GM23338 (cell line): ENCODE measurements at regions not wholly inside any gene's neighbourhood (a gene's known extent, or its start where the extent isn't known, plus 50 kb on each side); places are given as distances from the start of the nearest gene placed in this dataset.

Experiments
- ATAC-seq: fragments of 200-7000 bp; cut with Tn5 transposase; 3 replicates; pipeline ENCODE4 v1.9.1; 2020
- DNase-seq: peaks from one replicate; pipeline ENCODE4 v3.0.0-alpha.2; 2015; ENCODE audit warnings: low spot score
- H2AFZ ChIP-seq: fragments of 200-600 bp; sonication (generic); 2 replicates; pipeline ENCODE4 v1.8.0; 2016; ENCODE audit warnings: antibody characterized with exemption, mild to moderate bottlenecking, moderate library complexity
- H3F3A ChIP-seq: fragments of 200-600 bp; sonication (generic); replicated peaks from 2 replicates; pipeline ENCODE4 v1.8.0; 2017; ENCODE audit warnings: antibody characterized with exemption, mixed run types, low read depth
- H3K27ac ChIP-seq: fragments of 200-600 bp; sonication (generic); 2 replicates; pipeline ENCODE4 v1.6.1; 2016; ENCODE audit warnings: low read depth
- H3K27me3 ChIP-seq: fragments of 200-600 bp; sonication (generic); 2 replicates; pipeline ENCODE4 v1.8.0; 2016; ENCODE audit warnings: mild to moderate bottlenecking, mixed run types, moderate library complexity; ENCODE audit not compliant: insufficient read depth
- H3K36me3 ChIP-seq: fragments of 200-600 bp; sonication (generic); 2 replicates; pipeline ENCODE4 v1.8.0; 2016; ENCODE audit warnings: mild to moderate bottlenecking; ENCODE audit not compliant: insufficient read depth
- H3K4me1 ChIP-seq: fragments of 200-600 bp; sonication (generic); 2 replicates; pipeline ENCODE4 v1.8.0; 2016; ENCODE audit warnings: mild to moderate bottlenecking, moderate library complexity; ENCODE audit not compliant: insufficient read depth
- H3K4me2 ChIP-seq: fragments of 200-600 bp; sonication (generic); 2 replicates; pipeline ENCODE4 v1.7.1; 2017; ENCODE audit warnings: mixed run types
- H3K4me3 ChIP-seq: fragments of 200-600 bp; sonication (generic); 2 replicates; pipeline ENCODE4 v1.6.1; 2016; ENCODE audit warnings: mixed run types
- H3K79me2 ChIP-seq: fragments of 200-600 bp; sonication (generic); replicated peaks from 2 replicates; pipeline ENCODE4 v1.8.0; 2017; ENCODE audit warnings: mild to moderate bottlenecking; ENCODE audit not compliant: insufficient read depth
- H3K9me2 ChIP-seq: fragments of 200-600 bp; sonication (generic); 2 replicates; pipeline ENCODE4 v1.8.0; 2017; ENCODE audit not compliant: insufficient read depth
- H4K20me1 ChIP-seq: fragments of 200-600 bp; sonication (generic); replicated peaks from 2 replicates; pipeline ENCODE4 v1.8.0; 2017; ENCODE audit warnings: mild to moderate bottlenecking; ENCODE audit not compliant: insufficient read depth
- H3K27ac Mint-ChIP-seq: 2 replicates; pipeline ENCODE4 v1.8.0; 2020; ENCODE audit warnings: inconsistent platforms, mild to moderate bottlenecking, moderate library complexity, mixed read lengths
- H3K27me3 Mint-ChIP-seq: 3 replicates; pipeline ENCODE4 v1.8.0; 2022; ENCODE audit warnings: low read depth, mild to moderate bottlenecking, moderate library complexity, mixed read lengths, inconsistent platforms; ENCODE audit not compliant: insufficient read depth, poor library complexity
- H3K36me3 Mint-ChIP-seq: 3 replicates; pipeline ENCODE4 v1.8.0; 2021; ENCODE audit warnings: low read depth, mild to moderate bottlenecking, inconsistent platforms, moderate library complexity, mixed read lengths
- H3K4me1 Mint-ChIP-seq: 3 replicates; pipeline ENCODE4 v1.8.0; 2020; ENCODE audit warnings: mild to moderate bottlenecking, inconsistent platforms, mixed read lengths
- H3K4me3 Mint-ChIP-seq: 3 replicates; pipeline ENCODE4 v1.8.0; 2021; ENCODE audit warnings: moderate library complexity, mild to moderate bottlenecking, inconsistent platforms, mixed read lengths
- H3K9me3 Mint-ChIP-seq: 3 replicates; pipeline ENCODE4 v1.8.0; 2020; ENCODE audit warnings: moderate library complexity, mild to moderate bottlenecking, inconsistent platforms, mixed read lengths
- CREB1 ChIP-seq: fragments of 250-450 bp; sonication (Bioruptor Pico); IDR thresholded peaks from 2 replicates; pipeline ENCODE4 v1.5.0; 2020; ENCODE audit warnings: low read depth, mild to moderate bottlenecking, moderate library complexity
- CTCF ChIP-seq, 2 experiments: fragments of 200-600 bp in 1 of 2; sonication (generic) in 1 of 2; conservative IDR thresholded peaks; 2 replicates each; pipeline versions ENCODE4 v1.5.1 to v1.6.1; 2016 to 2017; ENCODE audit warnings: antibody characterized with exemption in 2 of 2, low read depth in 2 of 2, mild to moderate bottlenecking in 2 of 2, moderate library complexity in 1 of 2
- ETS1 ChIP-seq: IDR thresholded peaks from 2 replicates; pipeline ENCODE4 v1.6.1; 2016; ENCODE audit warnings: antibody characterized with exemption
- EZH2 ChIP-seq: fragments of 200-600 bp; sonication (generic); IDR thresholded peaks from one replicate; pipeline ENCODE4 v1.8.0; 2017; ENCODE audit warnings: antibody characterized with exemption, mild to moderate bottlenecking, low read depth; ENCODE audit not compliant: unreplicated experiment
- EZH2phosphoT487 ChIP-seq: fragments of 200-600 bp; sonication (generic); IDR thresholded peaks from one replicate; pipeline ENCODE4 v1.8.1; 2018; ENCODE audit warnings: antibody characterized with exemption; ENCODE audit not compliant: unreplicated experiment
- NANOG ChIP-seq: IDR thresholded peaks from 2 replicates; pipeline ENCODE4 v1.6.1; 2016; ENCODE audit warnings: antibody characterized with exemption, borderline replicate concordance
- POLR2AphosphoS5 ChIP-seq: IDR thresholded peaks from 2 replicates; pipeline ENCODE4 v1.6.1; 2016; ENCODE audit warnings: antibody characterized with exemption, low read depth
- REST ChIP-seq: IDR thresholded peaks from one replicate; pipeline ENCODE4 v1.6.1; 2018; ENCODE audit warnings: antibody characterized with exemption; ENCODE audit not compliant: unreplicated experiment
- ZNF114 ChIP-seq: fragments of 250-450 bp; sonication (Bioruptor Pico); IDR thresholded peaks from 2 replicates; pipeline ENCODE4 v1.5.0; 2020; ENCODE audit warnings: mild to moderate bottlenecking, moderate library complexity
- ZNF331 ChIP-seq: fragments of 250-450 bp; sonication (Bioruptor Pico); IDR thresholded peaks from 2 replicates; pipeline ENCODE4 v1.5.0; 2020; ENCODE audit warnings: low read depth, mild to moderate bottlenecking, moderate library complexity
- ZNF462 ChIP-seq: fragments of 250-450 bp; sonication (Bioruptor Pico); IDR thresholded peaks from 2 replicates; pipeline ENCODE4 v1.5.0; 2020; ENCODE audit warnings: mild to moderate bottlenecking, moderate library complexity

GRCh38 chr4:129220254-129220653 is 124.3 kb downstream of the C4orf33 start:
- Mint-ChIP-seq H3K36me3 (no peaks in the 10 kb centered on the region), H3K9me3 (no peaks in the 10 kb centered on the region), H3K4me3 (no peak overlapping the region), H3K27me3 (peaks cover 1% of the 10 kb centered on the region), H3K4me1 (peaks cover 3% of the 10 kb centered on the region; the same call in 2 of the 3 replicates), H3K27ac (no peak overlapping the region)
- no peak for DNase-seq
- no peak for ATAC-seq
- Histone ChIP-seq H2AFZ (no peak overlapping the region), H3K27me3 (no peaks in the 10 kb centered on the region), H3K4me2 (no peak overlapping the region), H3K36me3 (no peaks in the 10 kb centered on the region), H3K79me2 (no peaks in the 10 kb centered on the region), H3F3A (no peaks in the 10 kb centered on the region), H3K27ac (no peak overlapping the region), H4K20me1 (no peaks in the 10 kb centered on the region; the same call in 1 of the 2 replicates), H3K4me3 (no peak overlapping the region), H3K9me2 (no peaks in the 10 kb centered on the region), H3K4me1 (no peaks in the 10 kb centered on the region)
- TF ChIP-seq CREB1 (CRISPR knock-in tag): no peak
- no peak for TF ChIP-seq NANOG
- no peak for TF ChIP-seq POLR2AphosphoS5
- TF ChIP-seq EZH2: no peak
- no peak for TF ChIP-seq ZNF331 (CRISPR knock-in tag)
- no peak for TF ChIP-seq ETS1
- TF ChIP-seq EZH2phosphoT487: no peak
- no peak for TF ChIP-seq REST
- TF ChIP-seq CTCF (conservative IDR thresholded peaks at IDR 0.05; ENCODE audit: low read depth in 2 of 2): no peak
- no peak for TF ChIP-seq ZNF114 (CRISPR knock-in tag)
- no peak for TF ChIP-seq ZNF462 (CRISPR knock-in tag)
